KMS-11 (cell line): ENCODE measurements at regions not wholly inside any gene's neighbourhood (a gene's known extent, or its start where the extent isn't known, plus 50 kb on each side); places are given as distances from the start of the nearest gene placed in this dataset.

ENCODE experiments used
- H2AFZ ChIP-seq: fragments of 200-600 bp; sonication (generic); 2 replicates; pipeline ENCODE4 v1.6.1; 2016; ENCODE audit warnings: antibody characterized with exemption, mixed run types, low read depth
- H3K27ac ChIP-seq: fragments of 200-600 bp; sonication (generic); 2 replicates; pipeline ENCODE4 v1.6.1; 2016; ENCODE audit warnings: mild to moderate bottlenecking, mixed run types
- H3K27me3 ChIP-seq: fragments of 200-600 bp; sonication (generic); 2 replicates; pipeline ENCODE4 v1.6.1; 2017; ENCODE audit warnings: mild to moderate bottlenecking, low read depth, mixed run types, moderate library complexity; ENCODE audit not compliant: insufficient read depth
- H3K36me3 ChIP-seq: fragments of 200-600 bp; sonication (generic); 2 replicates; pipeline ENCODE4 v1.6.1; 2017; ENCODE audit warnings: mild to moderate bottlenecking, mixed run types; ENCODE audit not compliant: insufficient read depth
- H3K4me1 ChIP-seq: fragments of 200-600 bp; sonication (generic); 2 replicates; pipeline ENCODE4 v1.6.1; 2016; ENCODE audit warnings: mild to moderate bottlenecking, low read depth, mixed run types; ENCODE audit not compliant: poor library complexity, severe bottlenecking
- H3K4me2 ChIP-seq: fragments of 200-600 bp; sonication (generic); 2 replicates; pipeline ENCODE4 v1.7.0; 2016; ENCODE audit warnings: mild to moderate bottlenecking, mixed run types
- H3K4me3 ChIP-seq: fragments of 200-600 bp; sonication (generic); IDR thresholded peaks from 2 replicates; pipeline ENCODE4 v1.6.1; 2017; ENCODE audit warnings: low read depth, low read length, mixed read lengths; ENCODE audit not compliant: insufficient read depth
- H3K79me2 ChIP-seq: fragments of 200-600 bp; sonication (generic); 2 replicates; pipeline ENCODE4 v1.6.1; 2016; ENCODE audit warnings: low read depth, mixed run types; ENCODE audit not compliant: insufficient read depth
- H3K9ac ChIP-seq: fragments of 200-600 bp; sonication (generic); 2 replicates; pipeline ENCODE4 v1.6.1; 2016; ENCODE audit warnings: mild to moderate bottlenecking, mixed run types
- H4K20me1 ChIP-seq: fragments of 200-600 bp; sonication (generic); 2 replicates; pipeline ENCODE4 v1.6.1; 2016; ENCODE audit warnings: mild to moderate bottlenecking, mixed run types; ENCODE audit not compliant: insufficient read depth
- CTCF ChIP-seq: fragments of 200-600 bp; sonication (generic); conservative IDR thresholded peaks from 2 replicates; pipeline ENCODE4 v1.6.1; 2017; ENCODE audit warnings: low read depth, mild to moderate bottlenecking, antibody characterized with exemption, low read length, moderate library complexity, mixed read lengths

DNA sequence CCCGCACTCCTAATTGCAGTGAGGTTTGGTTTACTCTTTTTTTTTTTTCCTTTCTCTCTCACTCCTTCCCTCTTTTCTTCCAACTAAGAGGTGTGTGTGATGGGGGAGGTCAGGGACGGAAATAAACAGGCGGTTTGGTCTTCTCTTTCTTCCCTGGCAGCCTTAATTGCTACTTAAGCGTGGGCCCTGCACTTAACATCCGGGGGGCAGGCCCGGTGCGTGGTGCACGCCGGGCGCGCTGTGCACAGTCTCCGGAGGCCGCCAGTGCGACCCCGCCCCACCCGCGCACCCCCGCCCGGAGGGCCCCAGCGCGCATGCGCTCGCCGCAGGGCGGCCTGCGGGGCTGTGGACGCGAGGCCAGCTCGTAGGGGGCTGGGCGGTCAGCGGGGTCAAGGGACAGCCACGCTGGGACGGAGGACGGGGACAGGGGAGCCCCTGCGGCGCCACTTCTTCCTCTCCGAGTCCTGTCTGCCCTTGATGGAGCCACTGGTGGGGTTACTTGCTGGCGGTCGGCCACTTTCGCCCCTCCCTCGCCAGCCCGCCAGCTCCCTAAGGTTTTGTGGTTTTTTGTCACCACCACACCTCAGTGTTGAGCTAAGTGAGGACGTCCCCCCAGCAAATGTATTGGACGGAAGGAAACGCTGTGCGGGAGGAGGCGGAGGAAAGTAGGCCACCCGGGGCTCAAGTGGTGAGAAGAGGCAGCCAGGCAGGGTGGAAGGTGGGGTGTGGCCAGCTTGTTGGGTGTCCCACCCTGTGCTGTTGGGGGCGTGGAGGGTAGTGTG lies 120.9 kb downstream of the MRM1 start:
- H3K4me1 ChIP-seq = no peaks in the 10 kb centered on the region
- H2AFZ ChIP-seq = no peak overlapping the region
- no peak overlapping the region for H3K4me2 ChIP-seq
- H3K9ac ChIP-seq = no peak overlapping the region
- no peak overlapping the region for H3K4me3 ChIP-seq
- no peaks in the 10 kb centered on the region for H3K27me3 ChIP-seq
- no peaks in the 10 kb centered on the region for H3K79me2 ChIP-seq
- no peaks in the 10 kb centered on the region for H3K36me3 ChIP-seq
- TF ChIP-seq CTCF = no peak
- H3K27ac ChIP-seq = no peak overlapping the region
- H4K20me1 ChIP-seq = no peaks in the 10 kb centered on the region

GRCh38 chr17:36722903-36723263 lies 121.5 kb downstream of the MRM1 start:
- no peak for TF ChIP-seq CTCF
- Histone ChIP-seq H3K9ac (no peak overlapping the region), H3K27me3 (no peaks in the 10 kb centered on the region), H4K20me1 (no peaks in the 10 kb centered on the region), H3K4me1 (no peaks in the 10 kb centered on the region), H3K36me3 (no peaks in the 10 kb centered on the region), H2AFZ (no peak overlapping the region), H3K4me3 (no peak overlapping the region), H3K4me2 (no peak overlapping the region), H3K27ac (no peak overlapping the region), H3K79me2 (no peaks in the 10 kb centered on the region)

- TF ChIP-seq CTCF = no peak
- H3K4me2 ChIP-seq = no peak overlapping the region
- H3K4me1 ChIP-seq = no peaks in the 10 kb centered on the region
- no peaks in the 10 kb centered on the region for H3K79me2 ChIP-seq
- H3K27me3 ChIP-seq = no peaks in the 10 kb centered on the region
- no peaks in the 10 kb centered on the region for H4K20me1 ChIP-seq
- no peak overlapping the region for H2AFZ ChIP-seq
- no peak overlapping the region for H3K27ac ChIP-seq
- no peak overlapping the region for H3K9ac ChIP-seq
- H3K4me3 ChIP-seq = no peak overlapping the region
- no peaks in the 10 kb centered on the region for H3K36me3 ChIP-seq
These were observed 122.2 kb downstream of the MRM1 start for GRCh38 chr17:36723459-36724025.

- Histone ChIP-seq H3K9ac (no peak overlapping the region), H4K20me1 (no peaks in the 10 kb centered on the region), H3K4me1 (no peaks in the 10 kb centered on the region), H3K27me3 (no peaks in the 10 kb centered on the region), H3K79me2 (no peaks in the 10 kb centered on the region), H3K36me3 (no peaks in the 10 kb centered on the region), H3K4me3 (no peak overlapping the region), H2AFZ (no peak overlapping the region), H3K4me2 (no peak overlapping the region), H3K27ac (no peak overlapping the region)
- TF ChIP-seq CTCF = no peak
These were observed 124.8 kb downstream of the MRM1 start for GRCh38 chr17:36726199-36726598.
